SK-N-SH (cell line): ENCODE measurements at regions not wholly inside any gene's neighbourhood (a gene's known extent, or its start where the extent isn't known, plus 50 kb on each side); places are given as distances from the start of the nearest gene placed in this dataset.

Experiments used
- CTCF ChIA-PET: fragments of 300-600, 350-600 bp; formaldehyde crosslinking; extraction: SDS; loops from one replicate; lab custom pipeline; 2021; lab: Yijun Ruan, JAX
- POLR2A ChIA-PET: fragments of 350-600 bp; sonication (Branson Sonifier 250); formaldehyde crosslinking; extraction: SDS; loops from one replicate; lab custom pipeline; 2020; ENCODE audit warnings: antibody characterized with exemption, inconsistent platforms; lab: Yijun Ruan, JAX
- DNase-seq: peaks from one replicate; pipeline ENCODE4 v3.0.0; 2012
- H2AFZ ChIP-seq: fragments of 200-600 bp; sonication (generic); 2 replicates; pipeline ENCODE4 v1.8.1; 2016; ENCODE audit warnings: antibody characterized with exemption, mild to moderate bottlenecking, low read depth
- H3F3A ChIP-seq: fragments of 200-600 bp; sonication (generic); replicated peaks from 2 replicates; pipeline ENCODE3; 2016; ENCODE audit warnings: antibody characterized with exemption, mild to moderate bottlenecking; ENCODE audit not compliant: insufficient read depth
- H3K27ac ChIP-seq, 2 experiments: fragments of 200-500 bp in 1 of 2; fragments of 200-600 bp in 1 of 2; sonication (Bioruptor generic) in 1 of 2; sonication (generic), shearing (Covaris generic) in 1 of 2; 2 replicates each; pipeline versions ENCODE4 v1.5.1 to v1.6.1; 2014 to 2016; ENCODE audit warnings: low read depth in 2 of 2, inconsistent platforms in 1 of 2, low read length in 1 of 2, mild to moderate bottlenecking in 1 of 2, mixed read lengths in 1 of 2
- H3K27me3 ChIP-seq: fragments of 200-600 bp; sonication (generic), shearing (Covaris generic); 2 replicates; pipeline ENCODE4 v1.6.1; 2016; ENCODE audit warnings: mixed run types; ENCODE audit not compliant: insufficient read depth
- H3K36me3 ChIP-seq, 2 experiments: fragments of 200-500 bp in 1 of 2; fragments of 200-600 bp in 1 of 2; sonication (Bioruptor generic) in 1 of 2; sonication (generic) in 1 of 2; replicated peaks in 1 of 2; 2 replicates each; pipeline versions ENCODE3 to v1.5.1; 2014 to 2016; ENCODE audit warnings: low read length in 1 of 2, mild to moderate bottlenecking in 1 of 2; ENCODE audit not compliant: insufficient read depth in 2 of 2, control insufficient read depth in 1 of 2
- H3K4me1 ChIP-seq, 2 experiments: fragments of 200-500 bp in 1 of 2; fragments of 200-600 bp in 1 of 2; sonication (Bioruptor generic) in 1 of 2; sonication (generic), shearing (Covaris generic) in 1 of 2; 2 replicates each; pipeline versions ENCODE4 v1.5.1 to v1.6.1; 2014 to 2016; ENCODE audit warnings: low read depth in 1 of 2, low read length in 1 of 2, mixed run types in 1 of 2; ENCODE audit not compliant: insufficient read depth in 2 of 2, control insufficient read depth in 1 of 2
- H3K4me2 ChIP-seq: fragments of 200-600 bp; sonication (generic), shearing (Covaris generic); 2 replicates; pipeline ENCODE4 v1.6.1; 2017; ENCODE audit warnings: mixed run types
- H3K4me3 ChIP-seq, 2 experiments: fragments of 200-500 bp in 1 of 2; fragments of 200-600 bp in 1 of 2; sonication (Bioruptor generic) in 1 of 2; sonication (generic), shearing (Covaris generic) in 1 of 2; 2 replicates each; pipeline versions ENCODE4 v1.5.1 to v1.8.1; 2014 to 2016; ENCODE audit warnings: low read depth in 2 of 2, inconsistent platforms in 1 of 2, low read length in 1 of 2, mild to moderate bottlenecking in 1 of 2, mixed read lengths in 1 of 2, moderate library complexity in 1 of 2
- H3K79me2 ChIP-seq: fragments of 200-600 bp; sonication (generic); 2 replicates; pipeline ENCODE4 v1.8.1; 2017; ENCODE audit warnings: mild to moderate bottlenecking; ENCODE audit not compliant: insufficient read depth
- H3K9ac ChIP-seq: fragments of 200-600 bp; sonication (generic); 2 replicates; pipeline ENCODE4 v1.6.1; 2017; ENCODE audit warnings: mixed run types
- H3K9me2 ChIP-seq: fragments of 200-600 bp; sonication (generic); 2 replicates; pipeline ENCODE4 v1.6.1; 2017; ENCODE audit warnings: mixed run types
- H3K9me3 ChIP-seq: fragments of 200-600 bp; sonication (generic); 2 replicates; pipeline ENCODE4 v1.6.1; 2017; ENCODE audit warnings: mixed run types, mild to moderate bottlenecking, moderate library complexity
- H4K20me1 ChIP-seq: fragments of 200-600 bp; sonication (generic); 2 replicates; pipeline ENCODE4 v1.6.1; 2017; ENCODE audit warnings: mild to moderate bottlenecking, mixed run types; ENCODE audit not compliant: insufficient read depth
- CHD2 ChIP-seq: fragments of 150-350 bp; IDR thresholded peaks from 2 replicates; pipeline ENCODE4 v1.6.1; 2018; ENCODE audit warnings: low read length; ENCODE audit not compliant: partially characterized antibody
- CTCF ChIP-seq: fragments of 200-600 bp; sonication (generic); IDR thresholded peaks from 2 replicates; pipeline ENCODE4 v1.6.1; 2017; ENCODE audit warnings: antibody characterized with exemption, mild to moderate bottlenecking, moderate library complexity
- FOSL2 ChIP-seq: IDR thresholded peaks from 2 replicates; pipeline ENCODE4 v1.4.0; 2012; ENCODE audit warnings: low read depth, mild to moderate bottlenecking, moderate library complexity, borderline replicate concordance
- IRF3 ChIP-seq: fragments of 150-350 bp; IDR thresholded peaks from 2 replicates; pipeline ENCODE4 v1.6.1; 2016; ENCODE audit warnings: mild to moderate bottlenecking, low read depth, low read length
- MAX ChIP-seq: IDR thresholded peaks from 2 replicates; pipeline ENCODE4 v1.4.0; 2012; ENCODE audit warnings: low read depth
- MXI1 ChIP-seq: IDR thresholded peaks from 2 replicates; pipeline ENCODE4 v1.6.1; 2012; ENCODE audit warnings: mild to moderate bottlenecking, low read depth, low read length, improper control_type of control experiment
- NFIC ChIP-seq: IDR thresholded peaks from 2 replicates; pipeline ENCODE4 v1.4.0; 2012; ENCODE audit warnings: borderline replicate concordance
- POLR2AphosphoS5 ChIP-seq: IDR thresholded peaks from 2 replicates; pipeline ENCODE4 v1.6.1; 2012; ENCODE audit warnings: low read depth, low read length
- RAD21 ChIP-seq: IDR thresholded peaks from 2 replicates; pipeline ENCODE4 v1.6.1; 2012; ENCODE audit warnings: mild to moderate bottlenecking, low read length
- REST ChIP-seq: IDR thresholded peaks from 2 replicates; pipeline ENCODE4 v1.6.1; 2012; ENCODE audit warnings: mild to moderate bottlenecking, low read depth, low read length, moderate library complexity
- RFX5 ChIP-seq: IDR thresholded peaks from 2 replicates; pipeline ENCODE4 v1.6.1; 2012; ENCODE audit warnings: mild to moderate bottlenecking, improper control_type of control experiment, low read length
- SIN3A ChIP-seq: IDR thresholded peaks from 2 replicates; pipeline ENCODE4 v1.6.1; 2012; ENCODE audit warnings: low read depth, mild to moderate bottlenecking, low read length, moderate library complexity, borderline replicate concordance
- TCF12 ChIP-seq: IDR thresholded peaks from 2 replicates; pipeline ENCODE4 v1.4.0; 2012
- TEAD4 ChIP-seq: IDR thresholded peaks from 2 replicates; pipeline ENCODE4 v1.4.0; 2012; ENCODE audit warnings: mild to moderate bottlenecking, borderline replicate concordance; ENCODE audit not compliant: insufficient read depth
- USF2 ChIP-seq: fragments of 150-350 bp; IDR thresholded peaks from 2 replicates; pipeline ENCODE4 v1.6.1; 2017; ENCODE audit warnings: antibody characterized with exemption, low read length, low read depth, borderline replicate concordance
- YY1 ChIP-seq: IDR thresholded peaks from 2 replicates; pipeline ENCODE4 v1.4.0; 2012; ENCODE audit warnings: low read depth, mild to moderate bottlenecking
- ZBTB33 ChIP-seq: IDR thresholded peaks from 2 replicates; pipeline ENCODE4 v1.4.0; 2012; ENCODE audit warnings: low read depth, borderline replicate concordance
- WGBS: methylation state at CpG from one replicate; pipeline ENCODE4 v1.1.6; 2017; ENCODE audit warnings: low lambda C conversion rate; 5-methylcytosine and 5-hydroxymethylcytosine counted together

GRCh38 chr13:80448725-80449124 is 107.8 kb upstream of the SPRY2 start:
- CTCF ChIA-PET = no interaction called here

More at GRCh38 chr13:80448725-80449124, 107.8 kb upstream of the SPRY2 start:
- POLR2A ChIA-PET = no interaction called here
- no peaks in the 10 kb centered on the region for H3K36me3 ChIP-seq
- no peak overlapping the region for H3K9ac ChIP-seq
- no peak overlapping the region for H3K4me3 ChIP-seq
- H3K27ac ChIP-seq = no peak overlapping the region
- no peaks in the 10 kb centered on the region for H3F3A ChIP-seq
- H3K4me2 ChIP-seq = no peak overlapping the region
- H3K9me3 ChIP-seq = no peaks in the 10 kb centered on the region
- DNase-seq = no peak
- no peaks in the 10 kb centered on the region for H3K79me2 ChIP-seq
- no peak overlapping the region for H2AFZ ChIP-seq
- H4K20me1 ChIP-seq = no peaks in the 10 kb centered on the region
- no peaks in the 10 kb centered on the region for H3K9me2 ChIP-seq
- H3K27me3 ChIP-seq = no peaks in the 10 kb centered on the region
- TF ChIP-seq FOSL2 (no peak), IRF3 (no peak), RAD21 (no peak), REST (no peak), CHD2 (no peak), TEAD4 (no peak), YY1 (no peak), POLR2AphosphoS5 (no peak), TCF12 (no peak), MXI1 (no peak), ZBTB33 (no peak), MAX (no peak), USF2 (no peak), CTCF (no peak), RFX5 (no peak), NFIC (no peak), SIN3A (no peak)
- H3K4me1 ChIP-seq = no peaks in the 10 kb centered on the region
- WGBS = 67% methylated on average over 2 of the region's 2 CpGs
